ENCODE measurements at regions not wholly inside any gene's neighbourhood (a gene's known extent, or its start where the extent isn't known, plus 50 kb on each side); places are given as distances from the start of the nearest gene placed in this dataset.

DNA sequence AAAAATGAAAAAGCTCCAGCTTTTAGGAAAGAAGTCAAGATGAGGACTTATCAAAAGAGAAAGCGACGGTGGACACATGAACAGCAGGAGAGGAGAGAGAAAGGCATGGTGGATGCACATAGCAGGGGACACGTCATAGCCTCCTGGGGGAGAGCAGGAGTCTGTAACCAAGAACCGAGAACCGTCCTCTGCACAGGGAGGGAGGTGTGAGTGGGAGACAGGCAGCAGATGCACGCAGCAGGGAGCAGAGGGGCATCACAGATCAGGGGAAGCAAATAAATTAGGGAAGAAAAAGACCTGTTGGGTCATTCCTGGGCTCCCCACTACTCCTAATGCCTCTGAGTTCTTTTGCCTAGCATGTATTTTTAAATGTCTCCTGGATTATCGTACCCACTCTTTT, 138.1 kb upstream of the RMST start:
- no peak for DNase-seq (ENCODE audit: low read depth)

DNA sequence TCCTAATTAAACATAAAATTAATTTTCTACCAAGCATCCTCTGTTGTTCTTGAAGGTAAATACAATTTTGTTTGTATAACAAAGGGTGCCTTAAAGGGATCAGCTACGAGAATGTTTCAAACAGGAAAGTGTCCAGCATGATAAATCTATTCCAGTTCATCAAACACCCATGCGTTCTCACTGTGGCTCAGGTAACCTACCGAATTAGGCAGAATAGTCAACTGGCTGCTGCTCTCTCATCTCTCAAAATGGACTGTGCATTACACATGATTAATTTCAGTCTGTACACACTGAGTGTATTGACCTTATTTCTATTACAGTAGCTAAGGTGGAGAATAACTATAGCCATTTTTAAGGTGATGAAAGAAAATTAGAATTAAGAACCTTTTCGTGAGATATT, 127.5 kb upstream of the RMST start:
- DNase-seq (ENCODE audit: low read depth): no peak

GRCh38 chr12:97336900-97337751, 125.5 kb upstream of the RMST start:
- no peak for DNase-seq (ENCODE audit: low read depth)

DNA sequence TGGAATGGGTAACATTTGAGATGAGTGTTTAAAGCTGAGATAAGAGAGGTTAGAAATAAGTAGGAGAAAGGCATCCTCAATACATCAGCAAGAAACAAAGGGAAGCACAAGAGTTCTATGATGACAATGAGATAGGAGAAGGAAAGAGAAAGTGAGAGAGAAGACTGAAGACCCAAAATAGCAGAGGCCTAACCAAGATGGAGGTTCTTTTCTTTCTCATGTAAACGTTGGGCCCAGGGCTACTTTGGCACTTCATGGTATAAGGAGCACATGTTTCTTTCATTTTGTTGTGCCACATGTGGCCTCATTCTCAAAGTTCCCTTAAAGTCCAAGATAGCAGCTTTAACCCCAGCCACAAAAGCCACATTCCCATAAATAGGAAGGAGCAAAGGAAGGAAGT, 120.5 kb upstream of the RMST start:
- no peak for DNase-seq (ENCODE audit: low read depth)

GRCh38 chr12:97347956-97348355, 114.6 kb upstream of the RMST start:
- no peak for DNase-seq (ENCODE audit: low read depth)

DNA sequence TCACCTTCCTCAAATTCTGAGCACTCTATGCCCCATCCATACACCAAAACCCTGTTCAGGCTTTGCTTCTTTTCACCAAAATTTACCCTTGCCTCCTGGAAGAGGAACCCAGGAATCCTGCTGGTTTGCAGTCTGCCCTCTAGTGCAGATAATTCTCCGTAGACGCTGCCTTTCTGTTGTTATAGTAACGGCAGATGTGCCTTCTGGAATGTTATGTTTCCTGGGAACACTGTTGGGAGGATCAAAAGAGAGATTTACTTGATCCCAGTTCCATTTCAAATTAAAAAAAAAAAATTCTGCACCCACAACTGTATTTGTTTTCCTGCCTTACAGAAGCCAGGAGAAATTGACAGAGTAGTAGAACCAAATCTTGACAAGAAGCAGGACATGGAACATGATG, 104.2 kb upstream of the RMST start:
- DNase-seq (ENCODE audit: low read depth): no peak

GRCh38 chr12:97359021-97359690, 103.4 kb upstream of the RMST start:
- no peak for DNase-seq (ENCODE audit: low read depth)

GRCh38 chr12:97363693-97364092, 98.9 kb upstream of the RMST start:
- DNase-seq (ENCODE audit: low read depth): no peak

- DNase-seq (ENCODE audit: low read depth): no peak
These were observed 94.0 kb upstream of the RMST start for GRCh38 chr12:97368462-97369163.

DNA sequence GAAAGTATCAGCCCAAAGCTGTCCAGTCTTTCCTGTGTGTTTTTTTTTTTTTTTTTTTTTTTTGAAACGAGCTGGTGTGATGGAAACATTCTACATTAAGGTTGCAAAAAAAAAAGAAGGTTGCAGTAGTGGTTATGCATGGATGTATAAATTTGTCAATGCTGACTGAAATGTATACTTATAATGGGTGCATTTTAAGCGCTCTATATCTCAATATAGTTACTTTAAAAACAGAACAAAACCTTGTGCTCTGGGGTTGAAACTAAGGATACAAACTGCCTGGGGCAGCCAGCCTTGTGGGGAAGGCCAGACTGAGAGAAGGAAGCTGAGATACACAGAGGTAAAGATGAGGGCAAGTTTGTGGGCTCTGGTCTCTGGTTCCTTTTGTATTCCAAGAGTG, 87.3 kb upstream of the RMST start:
- no peak for DNase-seq (ENCODE audit: low read depth)

DNA sequence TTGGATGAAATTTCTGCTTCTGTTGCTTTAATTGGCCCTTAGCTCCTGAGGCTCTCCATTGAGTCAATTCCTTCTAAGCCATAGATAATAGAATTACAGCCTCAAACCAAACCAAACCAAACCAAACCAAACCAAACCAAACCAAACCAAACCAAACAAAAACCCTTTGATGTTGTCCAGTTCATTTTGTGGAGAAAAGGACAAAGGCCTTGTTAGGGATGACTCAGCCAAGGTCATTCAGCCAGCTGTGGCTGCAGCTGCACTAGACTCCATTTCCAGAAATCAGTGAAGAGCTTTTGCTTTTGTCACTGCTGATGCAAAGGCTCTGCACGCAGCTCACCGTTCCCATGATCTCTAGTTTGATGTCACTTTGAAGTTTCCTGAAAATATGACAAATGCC, 82.2 kb upstream of the RMST start:
- DNase-seq (ENCODE audit: low read depth): no peak

DNA sequence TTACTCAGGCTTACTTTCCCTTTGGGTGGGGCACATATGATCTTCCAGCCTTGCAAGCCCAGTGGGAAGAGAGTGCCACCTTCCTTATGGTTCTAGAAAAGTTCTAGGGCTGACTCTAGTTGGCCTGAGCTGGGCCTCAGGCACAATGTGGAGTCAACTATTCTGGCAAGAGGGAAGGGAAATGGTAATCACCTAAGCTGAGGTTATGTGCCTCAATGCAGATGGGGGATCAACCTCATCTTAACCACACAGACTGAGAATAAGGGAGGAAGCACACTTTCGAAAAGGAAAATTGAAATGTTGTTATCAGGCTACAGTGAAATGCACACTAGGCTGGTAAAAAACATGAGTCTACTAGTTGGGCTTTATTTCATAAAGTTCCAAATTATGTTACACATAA, 77.5 kb upstream of the RMST start:
- DNase-seq (ENCODE audit: low read depth): no peak

DNA sequence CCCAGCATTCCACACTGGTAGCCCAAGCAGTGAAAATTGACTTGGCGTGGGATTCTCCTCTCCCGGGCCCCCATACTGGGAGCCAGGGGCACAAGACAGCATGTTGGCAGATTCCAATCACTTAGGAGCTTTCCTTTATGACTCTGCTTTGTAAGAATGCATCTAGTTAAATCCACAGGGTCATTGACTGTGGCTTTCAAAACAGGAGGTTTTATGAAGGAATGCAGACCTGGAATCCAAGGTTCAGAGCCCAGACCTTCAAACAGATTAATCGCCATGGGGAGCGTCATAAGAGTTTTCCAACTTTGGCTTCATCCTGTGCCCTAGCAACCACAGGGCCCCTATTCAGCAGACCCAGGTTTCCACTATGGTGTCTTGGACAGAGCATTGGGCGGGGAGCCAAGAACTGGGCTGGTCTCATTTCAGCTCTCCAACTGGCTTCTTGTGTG, 76.4 kb upstream of the RMST start:
- no peak for DNase-seq (ENCODE audit: low read depth)

- no peak for DNase-seq (ENCODE audit: low read depth)
These were observed 74.8 kb upstream of the RMST start for GRCh38 chr12:97387844-97388243.

- DNase-seq (ENCODE audit: low read depth): no peak
These were observed 67.9 kb upstream of the RMST start for GRCh38 chr12:97394657-97395056.

GRCh38 chr12:97397008-97397407, 65.6 kb upstream of the RMST start:
- no peak for DNase-seq (ENCODE audit: low read depth)

- no peak for DNase-seq (ENCODE audit: low read depth)
These were observed 63.9 kb upstream of the RMST start for GRCh38 chr12:97398704-97399103.

- DNase-seq (ENCODE audit: low read depth): no peak
These were observed 58.5 kb upstream of the RMST start for GRCh38 chr12:97404093-97404492.

DNA sequence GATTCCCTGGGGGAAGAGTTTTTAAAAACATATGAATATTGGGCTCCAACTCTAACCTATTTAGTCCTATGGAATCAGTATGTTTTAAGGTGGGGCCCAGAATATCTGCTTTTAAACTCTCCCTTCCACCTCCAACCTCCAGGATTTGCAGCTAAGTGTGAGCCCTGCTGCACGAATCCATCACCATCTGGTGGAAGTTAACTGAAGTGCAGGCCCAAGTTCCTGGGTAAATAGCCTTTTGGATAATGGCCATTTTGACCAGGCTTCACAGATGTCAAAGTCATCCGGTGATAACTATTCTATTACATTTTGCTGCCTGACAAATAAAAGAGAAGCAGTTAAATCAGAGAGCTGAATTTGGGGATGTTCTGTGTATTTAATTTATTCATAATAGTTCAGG, 58.1 kb upstream of the RMST start:
- DNase-seq (ENCODE audit: low read depth): peak; percentile 0

- DNase-seq (ENCODE audit: low read depth): no peak
These were observed 54.2 kb upstream of the RMST start for GRCh38 chr12:97408363-97408762.

- no peak for DNase-seq (ENCODE audit: low read depth)
These were observed 51.3 kb upstream of the RMST start for GRCh38 chr12:97411341-97411740.
